Hepatocyte (in vitro differentiated cells): ENCODE measurements at regions not wholly inside any gene's neighbourhood (a gene's known extent, or its start where the extent isn't known, plus 50 kb on each side); places are given as distances from the start of the nearest gene placed in this dataset.

Experiments used
- EZH2 ChIP-seq: fragments of 200-600 bp; sonication (generic); IDR thresholded peaks from 2 replicates; pipeline ENCODE4 v1.6.1; 2016; ENCODE audit warnings: antibody characterized with exemption, mild to moderate bottlenecking, borderline replicate concordance
- EZH2phosphoT487 ChIP-seq: fragments of 200-600 bp; sonication (generic); IDR thresholded peaks from one replicate; pipeline ENCODE4 v1.6.1; 2018; ENCODE audit warnings: antibody characterized with exemption, mild to moderate bottlenecking, low read depth, moderate library complexity; ENCODE audit not compliant: unreplicated experiment, severe bottlenecking
- TF ChIP-seq, protein P1 (sequence below): fragments of 200-600 bp; sonication (generic); IDR thresholded peaks from 2 replicates; pipeline ENCODE4 v1.5.1; 2016; ENCODE audit warnings: antibody characterized with exemption, mild to moderate bottlenecking; ENCODE audit not compliant: poor library complexity

GRCh38 chr9:73230251-73230650 is 78.6 kb downstream of the ANXA1 start:
- TF ChIP-seq, protein P1, sequence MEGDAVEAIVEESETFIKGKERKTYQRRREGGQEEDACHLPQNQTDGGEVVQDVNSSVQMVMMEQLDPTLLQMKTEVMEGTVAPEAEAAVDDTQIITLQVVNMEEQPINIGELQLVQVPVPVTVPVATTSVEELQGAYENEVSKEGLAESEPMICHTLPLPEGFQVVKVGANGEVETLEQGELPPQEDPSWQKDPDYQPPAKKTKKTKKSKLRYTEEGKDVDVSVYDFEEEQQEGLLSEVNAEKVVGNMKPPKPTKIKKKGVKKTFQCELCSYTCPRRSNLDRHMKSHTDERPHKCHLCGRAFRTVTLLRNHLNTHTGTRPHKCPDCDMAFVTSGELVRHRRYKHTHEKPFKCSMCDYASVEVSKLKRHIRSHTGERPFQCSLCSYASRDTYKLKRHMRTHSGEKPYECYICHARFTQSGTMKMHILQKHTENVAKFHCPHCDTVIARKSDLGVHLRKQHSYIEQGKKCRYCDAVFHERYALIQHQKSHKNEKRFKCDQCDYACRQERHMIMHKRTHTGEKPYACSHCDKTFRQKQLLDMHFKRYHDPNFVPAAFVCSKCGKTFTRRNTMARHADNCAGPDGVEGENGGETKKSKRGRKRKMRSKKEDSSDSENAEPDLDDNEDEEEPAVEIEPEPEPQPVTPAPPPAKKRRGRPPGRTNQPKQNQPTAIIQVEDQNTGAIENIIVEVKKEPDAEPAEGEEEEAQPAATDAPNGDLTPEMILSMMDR = no peak
- TF ChIP-seq EZH2 = no peak
- no peak for TF ChIP-seq EZH2phosphoT487
